Large intestine (tissue), 3 donors: ENCODE measurements at regions not wholly inside any gene's neighbourhood (a gene's known extent, or its start where the extent isn't known, plus 50 kb on each side); places are given as distances from the start of the nearest gene placed in this dataset.

Experiments
- DNase-seq, 2 donors: peaks; one replicate each; pipeline versions ENCODE4 v3.0.0 to v3.0.0-alpha.2; 2013
- H3K27ac ChIP-seq: one replicate; pipeline ENCODE4 v1.5.1; 2013; ENCODE audit warnings: low read length
- H3K27me3 ChIP-seq: 2 replicates; pipeline ENCODE4 v1.6.1; 2013; ENCODE audit warnings: low read length; ENCODE audit not compliant: control insufficient read depth, insufficient read depth
- H3K36me3 ChIP-seq: 2 replicates; pipeline ENCODE4 v1.6.1; 2013; ENCODE audit warnings: low read length; ENCODE audit not compliant: control insufficient read depth, insufficient read depth
- H3K4me1 ChIP-seq: one replicate; pipeline ENCODE4 v1.6.1; 2013; ENCODE audit warnings: low read length; ENCODE audit not compliant: control insufficient read depth, insufficient read depth
- H3K4me3 ChIP-seq: one replicate; pipeline ENCODE4 v1.5.1; 2013; ENCODE audit warnings: low read length
- H3K9me3 ChIP-seq: one replicate; pipeline ENCODE4 v1.6.1; 2013; ENCODE audit warnings: mild to moderate bottlenecking, low read depth, low read length, moderate library complexity; ENCODE audit not compliant: control insufficient read depth
- WGBS: methylation state at CpG from one replicate; pipeline ENCODE4 v1.1.5; 2013; ENCODE audit warnings: low lambda C conversion rate; ENCODE audit not compliant: insufficient coverage; 5-methylcytosine and 5-hydroxymethylcytosine counted together

- Histone ChIP-seq H3K4me1 (no peaks in the 10 kb centered on the region), H3K9me3 (no peaks in the 10 kb centered on the region), H3K27me3 (no peaks in the 10 kb centered on the region), H3K36me3 (no peaks in the 10 kb centered on the region), H3K4me3 (no peak overlapping the region), H3K27ac (no peak overlapping the region)
- DNase-seq, result peak; percentile 60 to 63
- 100% methylated on average over 1 of the region's 1 CpG for WGBS
Measured at GRCh38 chr9:11968631-11969030, 724.6 kb upstream of the TYRP1 start.

GRCh38 chr9:11973011-11973410 lies 720.2 kb upstream of the TYRP1 start:
- H3K9me3 ChIP-seq, result no peaks in the 10 kb centered on the region
- no peaks in the 10 kb centered on the region for H3K27me3 ChIP-seq
- H3K27ac ChIP-seq, result no peak overlapping the region
- no peak for DNase-seq
- H3K4me1 ChIP-seq, result no peaks in the 10 kb centered on the region
- no peak overlapping the region for H3K4me3 ChIP-seq
- WGBS, result 86% methylated on average over 1 of the region's 1 CpG
- no peaks in the 10 kb centered on the region for H3K36me3 ChIP-seq

- H3K4me3 ChIP-seq, result no peak overlapping the region
- H3K4me1 ChIP-seq, result no peaks in the 10 kb centered on the region
- no peaks in the 10 kb centered on the region for H3K9me3 ChIP-seq
- no peak overlapping the region for H3K27ac ChIP-seq
- no peak for DNase-seq
- 86% methylated on average over 1 of the region's 1 CpG for WGBS
- H3K27me3 ChIP-seq, result no peaks in the 10 kb centered on the region
- no peaks in the 10 kb centered on the region for H3K36me3 ChIP-seq
Measured at GRCh38 chr9:11973511-11973910, 719.7 kb upstream of the TYRP1 start.

GRCh38 chr9:11992866-11993265 lies 700.3 kb upstream of the TYRP1 start:
- no peaks in the 10 kb centered on the region for H3K9me3 ChIP-seq
- no peaks in the 10 kb centered on the region for H3K4me1 ChIP-seq
- no peaks in the 10 kb centered on the region for H3K36me3 ChIP-seq
- no CpG with 5 or more reads among the region's 1 CpG for WGBS
- no peaks in the 10 kb centered on the region for H3K27me3 ChIP-seq
- no peak overlapping the region for H3K27ac ChIP-seq
- DNase-seq, result no peak
- H3K4me3 ChIP-seq, result no peak overlapping the region

GRCh38 chr9:12014488-12014887 lies 678.7 kb upstream of the TYRP1 start:
- Histone ChIP-seq H3K27ac (no peak overlapping the region), H3K27me3 (no peaks in the 10 kb centered on the region), H3K9me3 (peaks cover 12% of the 10 kb centered on the region), H3K4me3 (no peak overlapping the region), H3K4me1 (no peaks in the 10 kb centered on the region), H3K36me3 (no peaks in the 10 kb centered on the region)
- WGBS, result 100% methylated on average over 1 of the region's 1 CpG
- DNase-seq, result no peak

- no peaks in the 10 kb centered on the region for H3K27me3 ChIP-seq
- H3K36me3 ChIP-seq, result no peaks in the 10 kb centered on the region
- H3K9me3 ChIP-seq, result peaks cover 10% of the 10 kb centered on the region
- no peak for DNase-seq
- H3K4me3 ChIP-seq, result no peak overlapping the region
- H3K27ac ChIP-seq, result no peak overlapping the region
- 86% methylated on average over 1 of the region's 8 CpGs for whole genome bisulfite sequencing
- H3K4me1 ChIP-seq, result peaks cover 1% of the 10 kb centered on the region
Measured at GRCh38 chr9:12054235-12054634, 639.0 kb upstream of the TYRP1 start.

GRCh38 chr9:12056874-12057273 lies 636.3 kb upstream of the TYRP1 start:
- no peak overlapping the region for H3K4me3 ChIP-seq
- peaks cover 10% of the 10 kb centered on the region for H3K9me3 ChIP-seq
- H3K27ac ChIP-seq, result no peak overlapping the region
- WGBS, result 100% methylated on average over 2 of the region's 2 CpGs
- H3K36me3 ChIP-seq, result no peaks in the 10 kb centered on the region
- H3K4me1 ChIP-seq, result peaks cover 10% of the 10 kb centered on the region
- no peak for DNase-seq
- H3K27me3 ChIP-seq, result no peaks in the 10 kb centered on the region

GRCh38 chr9:12060067-12060466 lies 633.1 kb upstream of the TYRP1 start:
- no peaks in the 10 kb centered on the region for H3K9me3 ChIP-seq
- H3K36me3 ChIP-seq, result no peaks in the 10 kb centered on the region
- no peak overlapping the region for H3K27ac ChIP-seq
- no CpG with 5 or more reads among the region's 2 CpGs for WGBS
- peaks cover 13% of the 10 kb centered on the region for H3K4me1 ChIP-seq
- H3K27me3 ChIP-seq, result no peaks in the 10 kb centered on the region
- H3K4me3 ChIP-seq, result no peak overlapping the region
- DNase-seq, result peak in 1 of 2 donors; percentile 11

GRCh38 chr9:12060811-12061210 lies 632.4 kb upstream of the TYRP1 start:
- Histone ChIP-seq H3K4me1 (peaks cover 15% of the 10 kb centered on the region), H3K9me3 (no peaks in the 10 kb centered on the region), H3K27ac (no peak overlapping the region), H3K36me3 (no peaks in the 10 kb centered on the region), H3K4me3 (no peak overlapping the region), H3K27me3 (no peaks in the 10 kb centered on the region)
- whole genome bisulfite sequencing, result 100% methylated on average over 1 of the region's 2 CpGs
- no peak for DNase-seq

- Histone ChIP-seq H3K4me1 (peaks cover 6% of the 10 kb centered on the region), H3K9me3 (no peaks in the 10 kb centered on the region), H3K4me3 (no peak overlapping the region), H3K27me3 (no peaks in the 10 kb centered on the region), H3K36me3 (no peaks in the 10 kb centered on the region), H3K27ac (no peak overlapping the region)
- peak in 1 of 2 donors; percentile 6 for DNase-seq
- WGBS, result no CpG with 5 or more reads among the region's 3 CpGs
Measured at GRCh38 chr9:12065050-12065449, 628.1 kb upstream of the TYRP1 start.

- Histone ChIP-seq H3K27ac (no peak overlapping the region), H3K9me3 (no peaks in the 10 kb centered on the region), H3K4me3 (no peak overlapping the region), H3K4me1 (peaks cover 4% of the 10 kb centered on the region), H3K27me3 (no peaks in the 10 kb centered on the region), H3K36me3 (no peaks in the 10 kb centered on the region)
- no peak for DNase-seq
- 100% methylated on average over 2 of the region's 3 CpGs for WGBS
Measured at GRCh38 chr9:12065686-12066085, 627.5 kb upstream of the TYRP1 start.
